Upper lobe of right lung (tissue), 1 donor: ENCODE measurements at regions not wholly inside any gene's neighbourhood (a gene's known extent, or its start where the extent isn't known, plus 50 kb on each side); places are given as distances from the start of the nearest gene placed in this dataset.

Experiments used
- ATAC-seq: fragments of 200-7000 bp; cut with Tn5 transposase; one replicate; pipeline ENCODE4 v1.9.1; 2020; ENCODE audit warnings: mild to moderate bottlenecking, moderate library complexity
- DNase-seq: peaks from one replicate; pipeline ENCODE4 v3.0.0-alpha.2; 2020
- H3K27ac ChIP-seq: fragments of 200-600 bp; one replicate; pipeline ENCODE4 v1.8.0; 2022
- H3K27me3 ChIP-seq: fragments of 200-600 bp; one replicate; pipeline ENCODE4 v1.8.0; 2022; ENCODE audit warnings: mild to moderate bottlenecking
- H3K36me3 ChIP-seq: fragments of 200-600 bp; one replicate; pipeline ENCODE4 v1.8.0; 2022
- H3K4me1 ChIP-seq: fragments of 200-600 bp; one replicate; pipeline ENCODE4 v1.8.0; 2022
- H3K4me3 ChIP-seq: fragments of 200-600 bp; one replicate; pipeline ENCODE4 v1.8.0; 2022; ENCODE audit warnings: mild to moderate bottlenecking
- H3K9me3 ChIP-seq: fragments of 200-600 bp; one replicate; pipeline ENCODE4 v1.8.0; 2022
- CTCF ChIP-seq: fragments of 200-600 bp; IDR thresholded peaks from one replicate; pipeline ENCODE4 v1.8.0; 2022; ENCODE audit warnings: antibody characterized with exemption
- intact Hi-C: fragments of 100-400 bp; cut with DNase I; formaldehyde crosslinking; loops from one replicate; pipeline ENCODE4 v1.11.0; 2022
- donor health status: DM: no; HTN: yes; CAD: no; lungs with severe emphysema.

- H3K4me3 ChIP-seq = no peak overlapping the region
- H3K4me1 ChIP-seq = no peaks in the 10 kb centered on the region
Measured at GRCh38 chr4:144902614-144903013, 195.4 kb downstream of the ANAPC10 start.

GRCh38 chr4:144903953-144904711 lies 193.9 kb downstream of the ANAPC10 start:
- TF ChIP-seq CTCF = no peak
- no peaks in the 10 kb centered on the region for H3K27me3 ChIP-seq
- DNase-seq = no peak
- intact Hi-C loops = no loop called here
- H3K9me3 ChIP-seq = no peaks in the 10 kb centered on the region
- ATAC-seq = peak; percentile 50
- H3K4me3 ChIP-seq = no peak overlapping the region
- no peaks in the 10 kb centered on the region for H3K4me1 ChIP-seq
- no peaks in the 10 kb centered on the region for H3K36me3 ChIP-seq
- no peak overlapping the region for H3K27ac ChIP-seq

More at GRCh38 chr4:144902614-144903013, 195.4 kb downstream of the ANAPC10 start:
- no peak for DNase-seq
- no peak for TF ChIP-seq CTCF
- Histone ChIP-seq H3K27ac (no peak overlapping the region), H3K36me3 (no peaks in the 10 kb centered on the region), H3K27me3 (no peaks in the 10 kb centered on the region), H3K9me3 (no peaks in the 10 kb centered on the region)
- no peak for ATAC-seq
- intact Hi-C loops = no loop called here

GRCh38 chr4:144905286-144905685 lies 192.7 kb downstream of the ANAPC10 start:
- Histone ChIP-seq H3K4me1 (no peaks in the 10 kb centered on the region), H3K4me3 (no peak overlapping the region), H3K27me3 (no peaks in the 10 kb centered on the region), H3K36me3 (no peaks in the 10 kb centered on the region), H3K27ac (no peak overlapping the region), H3K9me3 (no peaks in the 10 kb centered on the region)
- ATAC-seq (no peak), DNase-seq (no peak)
- intact Hi-C loops = no loop called here
- TF ChIP-seq CTCF = no peak

- peak; percentile 24 for ATAC-seq
- DNase-seq = no peak
- Histone ChIP-seq H3K4me1 (no peaks in the 10 kb centered on the region), H3K27ac (no peak overlapping the region), H3K36me3 (no peaks in the 10 kb centered on the region), H3K27me3 (no peaks in the 10 kb centered on the region), H3K9me3 (no peaks in the 10 kb centered on the region), H3K4me3 (no peak overlapping the region)
- intact Hi-C loops = no loop called here
- TF ChIP-seq CTCF = no peak
Measured at GRCh38 chr4:144906181-144906925, 191.6 kb downstream of the ANAPC10 start.

- TF ChIP-seq CTCF = no peak
- H3K4me1 ChIP-seq = no peaks in the 10 kb centered on the region
- no peak for ATAC-seq
- H3K36me3 ChIP-seq = no peaks in the 10 kb centered on the region
- no peak overlapping the region for H3K4me3 ChIP-seq
- H3K27me3 ChIP-seq = no peaks in the 10 kb centered on the region
- H3K9me3 ChIP-seq = no peaks in the 10 kb centered on the region
- H3K27ac ChIP-seq = no peak overlapping the region
- intact Hi-C loops = no loop called here
- no peak for DNase-seq
Measured at GRCh38 chr4:144910723-144911122, 187.3 kb downstream of the ANAPC10 start.
